Osteoblast (primary cell): ENCODE measurements at regions not wholly inside any gene's neighbourhood (a gene's known extent, or its start where the extent isn't known, plus 50 kb on each side); places are given as distances from the start of the nearest gene placed in this dataset.

Experiments
- DNase-seq: peaks from one replicate; pipeline ENCODE4 v3.0.0; 2011; ENCODE audit warnings: low spot score, mixed read lengths; ENCODE audit not compliant: insufficient read length; ENCODE audit errors: missing footprints
- H2AFZ ChIP-seq: 2 replicates; pipeline ENCODE4 v1.6.0; 2011; ENCODE audit warnings: mild to moderate bottlenecking, low read length
- H3K27ac ChIP-seq: 2 replicates; pipeline ENCODE4 v1.5.1; 2011; ENCODE audit warnings: mild to moderate bottlenecking, low read depth, low read length, moderate library complexity
- H3K27me3 ChIP-seq: 2 replicates; pipeline ENCODE4 v1.6.0; 2012; ENCODE audit warnings: mild to moderate bottlenecking, control low read depth, inconsistent platforms, low read length, moderate library complexity; ENCODE audit not compliant: insufficient read depth
- H3K36me3 ChIP-seq: 2 replicates; pipeline ENCODE4 v1.5.1; 2011; ENCODE audit warnings: mild to moderate bottlenecking, low read length, control low read depth, moderate library complexity; ENCODE audit not compliant: insufficient read depth
- H3K4me1 ChIP-seq: 2 replicates; pipeline ENCODE4 v1.5.1; 2011; ENCODE audit warnings: mild to moderate bottlenecking, low read length, control low read depth, moderate library complexity; ENCODE audit not compliant: insufficient read depth
- H3K4me2 ChIP-seq: 2 replicates; pipeline ENCODE4 v1.6.0; 2011; ENCODE audit warnings: mild to moderate bottlenecking, low read length; ENCODE audit not compliant: insufficient read depth
- H3K4me3 ChIP-seq: fragments of 200-600 bp; sonication (generic); 3 replicates; pipeline ENCODE4 v1.5.1; 2012; ENCODE audit warnings: mild to moderate bottlenecking, low read length, inconsistent platforms; ENCODE audit not compliant: insufficient read depth
- H3K79me2 ChIP-seq: 2 replicates; pipeline ENCODE4 v1.6.0; 2012; ENCODE audit warnings: mild to moderate bottlenecking, low read length, control low read depth, inconsistent platforms; ENCODE audit not compliant: insufficient read depth
- H3K9me3 ChIP-seq: 2 replicates; pipeline ENCODE4 v1.5.1; 2011; ENCODE audit warnings: low read depth, low read length, control low read depth
- H4K20me1 ChIP-seq: 2 replicates; pipeline ENCODE4 v1.6.0; 2012; ENCODE audit warnings: mild to moderate bottlenecking, low read length, control low read depth; ENCODE audit not compliant: insufficient read depth
- CTCF ChIP-seq: IDR thresholded peaks from 2 replicates; pipeline ENCODE4 v1.5.1; 2011; ENCODE audit warnings: mild to moderate bottlenecking, low read depth, low read length, moderate library complexity; ENCODE audit errors: extremely low read depth

DNA sequence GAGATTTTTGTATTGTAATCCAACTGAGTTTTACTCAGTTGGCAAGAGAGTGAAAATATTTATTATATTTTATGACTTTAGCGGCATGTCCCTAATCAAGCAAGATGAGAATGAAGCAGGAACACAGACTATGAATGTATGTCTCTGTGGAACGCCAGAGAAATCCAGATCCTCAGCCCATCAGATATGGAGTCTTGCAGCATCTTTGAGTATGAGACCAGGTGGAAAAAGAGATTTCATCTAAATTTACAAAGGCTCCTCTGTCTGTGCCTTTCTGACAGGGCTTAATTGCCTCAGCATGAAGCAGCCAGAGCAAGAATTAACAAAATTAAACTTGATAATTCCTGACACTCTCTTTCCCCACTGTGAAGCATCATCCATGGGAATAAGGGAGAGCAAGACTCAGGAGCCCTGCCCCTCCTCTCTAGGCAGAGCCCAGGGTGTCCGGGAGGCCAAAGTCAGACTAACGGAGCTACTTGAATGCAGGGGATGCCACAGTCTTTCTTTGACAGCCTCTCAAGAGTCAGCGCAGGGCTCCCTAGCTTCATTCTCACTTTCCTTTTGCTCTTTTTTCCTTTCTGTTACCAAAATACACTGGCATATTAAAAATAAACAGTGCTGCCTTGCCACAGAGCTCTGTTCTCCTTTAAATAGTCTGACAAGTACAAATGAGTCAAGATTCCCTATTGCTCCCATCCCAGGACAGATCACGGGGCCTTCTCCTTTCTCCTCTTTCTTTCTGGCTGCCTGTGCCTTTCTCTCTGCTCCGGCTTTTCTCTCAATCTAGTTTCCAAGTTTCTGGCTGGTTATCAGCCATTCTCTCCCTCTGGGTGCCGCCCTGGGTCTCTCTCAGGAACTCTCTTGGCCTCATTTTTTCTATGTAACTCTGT is 132.2 kb upstream of the INHBA start:
- no peak for TF ChIP-seq CTCF
- Histone ChIP-seq H3K27ac (peak overlapping the region; percentile 76), H3K79me2 (no peaks in the 10 kb centered on the region), H2AFZ (peak overlapping the region; percentile 87), H3K4me3 (peak overlapping the region; percentile 26), H3K9me3 (no peaks in the 10 kb centered on the region), H3K27me3 (no peaks in the 10 kb centered on the region), H3K4me1 (peaks cover 23% of the 10 kb centered on the region), H3K36me3 (no peaks in the 10 kb centered on the region), H3K4me2 (peak overlapping the region; percentile 59), H4K20me1 (no peaks in the 10 kb centered on the region)
- DNase-seq: peak; percentile 68

DNA sequence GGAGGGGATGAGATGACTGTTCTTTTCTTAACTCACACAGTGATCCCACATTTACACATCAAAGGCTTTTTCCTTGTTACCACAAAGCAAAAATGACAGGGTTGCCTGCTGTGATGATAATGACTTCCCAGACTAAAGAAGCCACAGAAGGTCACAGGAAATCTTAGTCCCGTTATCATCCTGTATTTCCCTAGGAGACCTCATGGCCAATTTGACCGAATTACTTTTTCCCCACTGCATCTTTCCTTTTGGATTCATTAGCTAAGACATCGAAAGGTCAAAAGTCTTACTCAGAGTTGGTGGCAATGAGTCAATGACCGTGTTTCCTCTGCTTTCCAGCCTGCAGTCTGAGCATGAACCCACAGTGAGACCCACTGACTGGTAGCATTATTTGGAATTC is 130.1 kb upstream of the INHBA start:
- TF ChIP-seq CTCF: no peak
- peaks cover 23% of the 10 kb centered on the region for H3K4me1 ChIP-seq
- no peaks in the 10 kb centered on the region for H3K9me3 ChIP-seq
- no peak for DNase-seq
- no peak overlapping the region for H3K4me2 ChIP-seq
- no peaks in the 10 kb centered on the region for H3K79me2 ChIP-seq
- no peaks in the 10 kb centered on the region for H3K36me3 ChIP-seq
- H3K4me3 ChIP-seq: no peak overlapping the region
- no peaks in the 10 kb centered on the region for H4K20me1 ChIP-seq
- peak overlapping the region; percentile 86 for H2AFZ ChIP-seq
- peak overlapping the region; percentile 26 for H3K27ac ChIP-seq
- H3K27me3 ChIP-seq: no peaks in the 10 kb centered on the region

DNA sequence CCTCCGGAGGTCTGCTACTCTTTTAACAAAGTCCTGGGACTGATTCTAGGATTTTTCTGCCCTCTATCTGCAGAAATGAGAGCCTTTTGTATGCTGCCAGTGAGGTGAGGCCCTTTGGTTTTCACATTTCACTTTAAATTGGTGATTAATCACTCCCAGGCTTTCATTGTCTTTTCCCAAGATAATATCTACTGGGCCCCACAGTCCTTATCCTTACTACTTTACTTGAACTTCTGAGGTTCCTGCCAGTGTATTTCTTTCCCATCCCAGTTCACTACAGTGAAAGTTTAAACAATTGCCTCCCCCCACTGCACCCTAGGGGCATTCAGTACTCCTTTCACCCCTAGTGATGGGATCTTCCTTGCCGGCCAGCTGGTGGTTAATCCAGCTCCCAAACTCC is 127.4 kb upstream of the INHBA start:
- no peak for DNase-seq
- Histone ChIP-seq H3K27me3 (no peaks in the 10 kb centered on the region), H3K27ac (no peak overlapping the region), H3K4me1 (peaks cover 21% of the 10 kb centered on the region), H3K36me3 (no peaks in the 10 kb centered on the region), H3K9me3 (no peaks in the 10 kb centered on the region), H3K4me2 (no peak overlapping the region), H3K79me2 (no peaks in the 10 kb centered on the region), H3K4me3 (no peak overlapping the region), H4K20me1 (no peaks in the 10 kb centered on the region), H2AFZ (peak overlapping the region; percentile 58)
- TF ChIP-seq CTCF: no peak

GRCh38 chr7:41828911-41829310 is 126.0 kb upstream of the INHBA start:
- Histone ChIP-seq H3K36me3 (no peaks in the 10 kb centered on the region), H3K79me2 (no peaks in the 10 kb centered on the region), H3K27ac (no peak overlapping the region), H3K4me3 (no peak overlapping the region), H4K20me1 (no peaks in the 10 kb centered on the region), H3K4me1 (peaks cover 26% of the 10 kb centered on the region), H3K4me2 (no peak overlapping the region), H2AFZ (no peak overlapping the region), H3K27me3 (no peaks in the 10 kb centered on the region), H3K9me3 (no peaks in the 10 kb centered on the region)
- no peak for TF ChIP-seq CTCF
- DNase-seq: no peak
